Fibroblast of lung (primary cell): ENCODE measurements at regions not wholly inside any gene's neighbourhood (a gene's known extent, or its start where the extent isn't known, plus 50 kb on each side); places are given as distances from the start of the nearest gene placed in this dataset.

ENCODE experiments used
- DNase-seq, 2 donors: peaks; one replicate each; pipeline versions ENCODE4 v3.0.0 to v3.0.0-alpha.2; 2010; ENCODE audit warnings: low read depth in 2 of 2
- H2AFZ ChIP-seq: 2 replicates; pipeline ENCODE4 v1.5.1; 2012; ENCODE audit warnings: low read length, control low read depth, inconsistent platforms
- H3K27ac ChIP-seq: 2 replicates; pipeline ENCODE4 v1.5.1; 2011; ENCODE audit warnings: low read length, control low read depth; ENCODE audit not compliant: insufficient read depth
- H3K27me3 ChIP-seq: 2 replicates; pipeline ENCODE4 v1.5.1; 2011; ENCODE audit warnings: mild to moderate bottlenecking, low read length; ENCODE audit not compliant: control insufficient read depth, insufficient read depth
- H3K36me3 ChIP-seq: 2 replicates; pipeline ENCODE4 v1.5.1; 2011; ENCODE audit warnings: low read length; ENCODE audit not compliant: control insufficient read depth, insufficient read depth
- H3K4me1 ChIP-seq: 2 replicates; pipeline ENCODE4 v1.5.1; 2011; ENCODE audit warnings: low read length; ENCODE audit not compliant: control insufficient read depth, insufficient read depth; ENCODE audit errors: extremely low read depth
- H3K4me2 ChIP-seq: 2 replicates; pipeline ENCODE4 v1.5.1; 2011; ENCODE audit warnings: low read length, control low read depth; ENCODE audit not compliant: insufficient read depth; ENCODE audit errors: extremely low read depth
- H3K4me3 ChIP-seq, 4 experiments: fragments of 200-600 bp in 1 of 4; sonication (generic) in 1 of 4; replicated peaks in 1 of 4; 2 replicates each; pipeline ENCODE4 v1.5.1; 2011 to 2016; ENCODE audit warnings: low read length in 4 of 4, low read depth in 3 of 4, mild to moderate bottlenecking in 3 of 4, control low read depth in 2 of 4, inconsistent platforms in 1 of 4, mixed read lengths in 1 of 4; ENCODE audit not compliant: insufficient read depth in 1 of 4; ENCODE audit errors: control extremely low read depth in 1 of 4
- H3K79me2 ChIP-seq: 2 replicates; pipeline ENCODE4 v1.5.1; 2012; ENCODE audit warnings: mild to moderate bottlenecking, low read length, inconsistent platforms; ENCODE audit not compliant: control insufficient read depth, insufficient read depth
- H3K9ac ChIP-seq: 2 replicates; pipeline ENCODE4 v1.5.1; 2011; ENCODE audit warnings: mild to moderate bottlenecking, low read length, control low read depth; ENCODE audit not compliant: insufficient read depth
- H3K9me3 ChIP-seq: 2 replicates; pipeline ENCODE4 v1.5.1; 2012; ENCODE audit warnings: low read depth, low read length; ENCODE audit not compliant: control insufficient read depth, insufficient read depth
- H4K20me1 ChIP-seq: 2 replicates; pipeline ENCODE4 v1.5.1; 2011; ENCODE audit warnings: low read length; ENCODE audit not compliant: control insufficient read depth, insufficient read depth; ENCODE audit errors: extremely low read depth
- CTCF ChIP-seq, 2 donors: IDR thresholded peaks in 1 of 2; conservative IDR thresholded peaks in 1 of 2; 1 replicate in 1 of 2; 2 replicates in 1 of 2; pipeline ENCODE4 v1.5.1; 2011 to 2012; ENCODE audit warnings: low read length in 2 of 2, control low read depth in 1 of 2, inconsistent platforms in 1 of 2, low read depth in 1 of 2, mild to moderate bottlenecking in 1 of 2
- EZH2 ChIP-seq: IDR thresholded peaks from 2 replicates; pipeline ENCODE4 v1.5.1; 2012; ENCODE audit warnings: low read length, control low read depth, mild to moderate bottlenecking; ENCODE audit errors: missing control alignments

- no peak overlapping the region for H3K4me2 ChIP-seq
- no peaks in the 10 kb centered on the region for H3K79me2 ChIP-seq
- no peak overlapping the region for H3K9ac ChIP-seq
- H3K4me1 ChIP-seq: no peaks in the 10 kb centered on the region
- no peak for TF ChIP-seq EZH2
- TF ChIP-seq CTCF (conservative IDR thresholded peaks at IDR 0.05 in 1 of 2, IDR thresholded peaks at IDR 0.05 in 1 of 2; ENCODE audit: low read depth in 1 of 2, low read length in 2 of 2): no peak
- H4K20me1 ChIP-seq: no peaks in the 10 kb centered on the region
- no peak overlapping the region for H3K27ac ChIP-seq
- no peak overlapping the region for H2AFZ ChIP-seq
- H3K36me3 ChIP-seq: no peaks in the 10 kb centered on the region
- no peaks in the 10 kb centered on the region for H3K9me3 ChIP-seq
- DNase-seq: no peak
- H3K27me3 ChIP-seq: no peaks in the 10 kb centered on the region
- H3K4me3 ChIP-seq: no peak overlapping the region
These were observed 55.0 kb upstream of the C14orf132 start for GRCh38 chr14:95984206-95984605.
